WTC11 (cell line): ENCODE measurements at regions not wholly inside any gene's neighbourhood (a gene's known extent, or its start where the extent isn't known, plus 50 kb on each side); places are given as distances from the start of the nearest gene placed in this dataset.

Source experiments
- ATF2 ChIP-seq: sonication (generic); formaldehyde crosslinking; IDR thresholded peaks from 2 replicates; pipeline ENCODE4 v1.8.1; 2022; ENCODE audit warnings: low read depth, missing genetic modification reagents, borderline replicate concordance
- CREM ChIP-seq: sonication (generic); formaldehyde crosslinking; IDR thresholded peaks from 2 replicates; pipeline ENCODE4 v1.8.1; 2022; ENCODE audit warnings: mild to moderate bottlenecking, missing genetic modification reagents, moderate library complexity
- CTCF ChIP-seq: fragments of 200-600 bp; IDR thresholded peaks from 2 replicates; pipeline ENCODE4 v1.8.0; 2022; ENCODE audit warnings: antibody characterized with exemption
- ETV6 ChIP-seq: sonication (generic); formaldehyde crosslinking; IDR thresholded peaks from 2 replicates; pipeline ENCODE4 v1.8.1; 2022; ENCODE audit warnings: mild to moderate bottlenecking, missing genetic modification reagents
- JUN ChIP-seq: sonication (generic); formaldehyde crosslinking; IDR thresholded peaks from 2 replicates; pipeline ENCODE4 v1.8.0; 2023; ENCODE audit warnings: mild to moderate bottlenecking, missing genetic modification reagents
- NFE2L1 ChIP-seq: sonication (generic); formaldehyde crosslinking; IDR thresholded peaks from 2 replicates; pipeline ENCODE4 v1.8.1; 2023; ENCODE audit warnings: missing genetic modification reagents
- TEAD4 ChIP-seq: sonication (generic); formaldehyde crosslinking; IDR thresholded peaks from 2 replicates; pipeline ENCODE4 v1.8.0; 2022; ENCODE audit warnings: mild to moderate bottlenecking, missing genetic modification reagents
- USF1 ChIP-seq: sonication (generic); formaldehyde crosslinking; IDR thresholded peaks from 2 replicates; pipeline ENCODE4 v1.8.0; 2022; ENCODE audit warnings: mild to moderate bottlenecking, missing genetic modification reagents
- ZBTB21 ChIP-seq: sonication (generic); formaldehyde crosslinking; IDR thresholded peaks from 2 replicates; pipeline ENCODE4 v1.8.1; 2023; ENCODE audit warnings: mild to moderate bottlenecking, missing genetic modification reagents, borderline replicate concordance
- ZNF121 ChIP-seq: sonication (generic); formaldehyde crosslinking; IDR thresholded peaks from 2 replicates; pipeline ENCODE4 v1.8.0; 2023; ENCODE audit warnings: missing genetic modification reagents
- ZNF232 ChIP-seq: sonication (generic); formaldehyde crosslinking; IDR thresholded peaks from 2 replicates; pipeline ENCODE4 v1.8.0; 2022; ENCODE audit warnings: mild to moderate bottlenecking, missing genetic modification reagents
- ZNF263 ChIP-seq: sonication (generic); formaldehyde crosslinking; IDR thresholded peaks from 2 replicates; pipeline ENCODE4 v1.8.1; 2022; ENCODE audit warnings: low read depth, mild to moderate bottlenecking, moderate library complexity, missing genetic modification reagents

- TF ChIP-seq ZBTB21 (no peak), CREM (CRISPR knock-in tag) (no peak), CTCF (no peak), ZNF121 (CRISPR knock-in tag) (no peak), ZNF263 (CRISPR knock-in tag) (no peak), TEAD4 (CRISPR knock-in tag) (no peak), ATF2 (CRISPR knock-in tag) (no peak), ETV6 (no peak), USF1 (CRISPR knock-in tag) (no peak), JUN (CRISPR knock-in tag) (no peak), NFE2L1 (CRISPR knock-in tag) (no peak), ZNF232 (CRISPR knock-in tag) (no peak)
Observed at GRCh38 chr2:117714110-117714509, 100.4 kb upstream of the DDX18 start.
